ENCODE measurements at regions not wholly inside any gene's neighbourhood (a gene's known extent, or its start where the extent isn't known, plus 50 kb on each side); places are given as distances from the start of the nearest gene placed in this dataset.

DNA sequence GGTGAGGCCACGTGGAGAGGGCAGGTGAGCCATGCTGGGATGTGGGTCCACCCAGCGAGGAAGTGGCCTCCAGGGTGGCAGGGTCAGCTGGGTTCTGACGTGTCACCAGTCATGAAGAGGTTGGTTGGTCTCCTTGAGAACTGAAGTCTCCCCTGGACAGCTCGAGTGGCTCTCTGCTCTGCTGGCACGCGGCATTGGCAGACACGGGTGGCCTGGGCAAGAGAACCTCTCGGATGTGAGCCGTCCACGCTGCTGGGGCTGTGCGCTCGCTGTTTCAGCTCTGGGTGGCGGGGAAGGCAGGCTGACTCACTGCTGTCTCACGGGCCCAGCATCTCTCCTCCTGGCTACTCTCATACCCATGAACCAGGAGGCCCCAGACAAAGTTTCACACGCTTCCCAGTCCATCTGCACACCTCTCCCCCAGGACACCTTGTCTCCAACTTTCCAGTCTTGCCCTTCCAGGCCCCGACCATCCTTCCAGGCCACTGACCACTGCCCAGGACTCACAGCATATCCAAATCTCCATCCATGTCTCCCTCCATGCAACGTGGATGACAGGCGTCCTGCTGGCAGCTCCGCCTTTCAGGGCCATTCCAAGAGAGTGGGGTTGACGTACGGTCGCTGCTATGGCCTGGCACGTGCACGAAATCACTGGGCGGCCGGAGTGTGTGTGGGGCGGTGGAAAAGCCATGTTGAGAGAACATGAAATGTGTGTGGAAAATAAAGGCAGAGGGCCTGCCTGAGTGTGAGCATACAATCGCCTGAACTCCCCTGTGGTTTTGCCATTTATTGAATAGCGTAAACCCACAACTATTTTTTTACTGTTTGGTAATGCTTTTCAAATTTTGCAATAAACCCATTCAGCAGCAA is 145.0 kb upstream of the COL5A1 start:
- Mint-ChIP-seq H3K27me3 (peaks cover 17% of the 10 kb centered on the region), H3K36me3 (no peaks in the 10 kb centered on the region)

DNA sequence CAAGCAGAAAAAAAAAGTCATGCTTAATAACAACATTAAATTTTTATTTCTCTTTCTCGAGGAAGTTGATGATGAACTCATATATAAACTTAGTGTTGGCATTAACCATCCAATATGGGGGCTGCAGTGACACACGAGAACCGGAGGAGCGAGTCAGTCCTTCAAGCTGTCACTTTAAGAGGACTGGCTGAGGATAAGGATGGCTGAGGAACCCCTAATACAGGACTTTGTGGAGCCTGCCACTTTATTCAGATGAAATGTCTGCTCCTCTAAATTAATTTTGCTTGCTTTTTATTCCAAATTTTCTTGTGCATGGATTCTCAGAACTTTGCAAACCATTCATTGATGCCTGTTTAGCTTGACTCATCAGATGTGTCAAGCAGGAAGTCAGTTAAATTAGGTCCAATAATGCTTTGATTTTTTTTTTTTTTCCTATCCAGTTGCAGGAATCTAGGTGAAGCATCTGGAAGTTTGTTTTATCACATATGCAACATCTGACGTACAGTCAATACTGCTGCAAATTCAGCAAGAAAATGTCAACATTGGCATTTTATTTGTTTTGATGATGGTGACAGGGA is 144.2 kb upstream of the COL5A1 start:
- Mint-ChIP-seq H3K9me3 (no peaks in the 10 kb centered on the region), H3K27me3 (peaks cover 20% of the 10 kb centered on the region), H3K36me3 (no peaks in the 10 kb centered on the region), H3K27ac (no peak overlapping the region), H3K4me3 (no peak overlapping the region), H3K4me1 (peaks cover 0 to 1% (median 0%) of the 10 kb centered on the region in 3 donors)

More for the DNA sequence above, 145.0 kb upstream of the COL5A1 start:
- H3K4me1 Mint-ChIP-seq = peaks cover 0 to 1% (median 0%) of the 10 kb centered on the region in 3 donors
- peak overlapping the region in 1 of 3 donors; percentile 46 for H3K27ac Mint-ChIP-seq
- H3K4me3 Mint-ChIP-seq = no peak overlapping the region
- no peaks in the 10 kb centered on the region for H3K9me3 Mint-ChIP-seq

DNA sequence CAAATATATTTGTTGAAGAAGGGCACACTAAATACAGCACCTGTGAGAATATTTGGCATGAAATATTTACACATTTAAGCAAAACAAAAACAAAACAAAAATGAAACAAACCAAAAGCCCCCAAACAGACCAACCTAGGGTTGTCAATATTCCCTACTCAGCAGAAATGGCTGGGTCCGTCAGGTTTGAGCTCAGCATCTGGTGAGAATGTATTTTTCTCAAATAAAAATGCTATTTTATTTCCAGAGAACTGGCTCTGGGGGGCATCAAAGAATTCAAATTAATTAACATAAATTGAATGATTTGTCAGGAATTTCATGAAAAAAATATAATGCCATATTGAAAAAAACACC is 142.8 kb upstream of the COL5A1 start:
- H3K36me3 Mint-ChIP-seq = no peaks in the 10 kb centered on the region
- no peak overlapping the region for H3K4me3 Mint-ChIP-seq
- peaks cover 0 to 1% (median 0%) of the 10 kb centered on the region in 3 donors for H3K4me1 Mint-ChIP-seq
- no peaks in the 10 kb centered on the region for H3K9me3 Mint-ChIP-seq
- peaks cover 12% of the 10 kb centered on the region for H3K27me3 Mint-ChIP-seq
- H3K27ac Mint-ChIP-seq = no peak overlapping the region

DNA sequence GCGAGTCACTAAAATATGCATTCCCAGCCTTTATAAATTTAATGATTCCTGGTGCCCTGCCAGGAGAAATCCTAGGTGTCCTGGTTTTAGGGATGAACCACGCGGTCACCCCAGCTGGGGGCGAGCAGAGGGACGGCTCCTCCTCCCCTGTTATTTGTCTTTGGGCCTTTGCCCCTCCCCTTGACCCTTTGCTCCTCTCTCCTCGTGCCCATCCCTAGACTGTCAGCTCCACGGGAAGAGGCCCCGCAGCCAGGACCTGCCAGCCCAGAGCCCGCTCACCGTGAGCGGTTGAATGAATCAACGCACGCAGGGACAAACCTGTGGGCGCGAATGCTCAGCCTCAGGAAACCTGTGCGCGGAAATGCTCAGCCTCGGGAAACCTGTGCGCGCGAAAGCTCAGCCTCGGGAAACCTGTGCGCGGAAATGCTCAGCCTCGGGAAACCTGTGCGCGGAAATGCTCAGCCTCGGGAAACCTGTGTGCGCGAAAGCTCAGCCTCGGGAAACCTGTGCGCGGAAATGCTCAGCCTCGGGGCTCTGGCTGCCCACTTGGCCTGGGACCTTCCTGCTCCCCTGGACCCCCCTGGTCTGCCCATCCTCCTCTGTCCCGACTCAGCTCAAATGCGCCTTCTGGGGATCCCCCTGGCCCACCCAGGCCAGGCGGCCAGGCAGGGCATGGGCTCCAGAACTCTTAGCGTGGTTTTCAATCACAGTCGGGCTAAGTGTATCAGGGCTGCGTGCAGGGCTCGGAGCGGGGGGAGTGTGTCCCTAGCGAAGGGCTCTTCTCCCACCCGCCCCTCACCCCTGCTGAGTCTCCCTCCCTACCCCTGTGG is 140.5 kb upstream of the COL5A1 start:
- Mint-ChIP-seq H3K9me3 (no peaks in the 10 kb centered on the region), H3K27ac (no peak overlapping the region), H3K4me1 (peaks cover 0 to 1% (median 0%) of the 10 kb centered on the region in 3 donors), H3K27me3 (peaks cover 13% of the 10 kb centered on the region), H3K36me3 (no peaks in the 10 kb centered on the region), H3K4me3 (no peak overlapping the region)

DNA sequence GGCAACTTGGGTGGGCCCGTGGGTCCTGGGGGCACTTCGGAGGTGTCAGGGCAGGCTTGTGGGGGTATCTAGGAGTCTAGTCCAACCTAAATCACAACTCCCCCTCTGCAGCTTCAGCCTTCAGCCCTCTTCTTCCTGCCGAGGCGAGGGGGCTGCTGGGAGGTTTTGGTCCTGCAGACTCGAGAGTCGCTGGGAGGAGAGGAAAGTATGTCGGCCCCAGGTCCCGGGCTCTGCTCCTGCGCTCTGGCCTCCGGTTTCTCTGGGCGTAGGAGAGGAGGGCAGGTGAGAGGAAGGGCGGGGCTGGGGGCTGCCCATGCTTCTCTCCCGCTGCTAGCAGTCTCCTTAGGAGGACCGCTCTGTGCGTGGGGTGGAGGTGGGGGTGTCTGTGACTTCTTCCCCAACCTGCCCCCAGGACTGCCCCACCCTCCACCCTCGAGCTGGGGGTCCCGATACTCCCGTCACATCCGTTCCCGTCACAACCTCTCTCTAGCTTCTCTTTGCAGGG is 139.8 kb upstream of the COL5A1 start:
- H3K4me1 Mint-ChIP-seq = peaks cover 0 to 1% (median 0%) of the 10 kb centered on the region in 3 donors
- H3K27me3 Mint-ChIP-seq = peaks cover 12% of the 10 kb centered on the region
- no peak overlapping the region for H3K27ac Mint-ChIP-seq
- no peaks in the 10 kb centered on the region for H3K9me3 Mint-ChIP-seq
- H3K4me3 Mint-ChIP-seq = no peak overlapping the region
- no peaks in the 10 kb centered on the region for H3K36me3 Mint-ChIP-seq

DNA sequence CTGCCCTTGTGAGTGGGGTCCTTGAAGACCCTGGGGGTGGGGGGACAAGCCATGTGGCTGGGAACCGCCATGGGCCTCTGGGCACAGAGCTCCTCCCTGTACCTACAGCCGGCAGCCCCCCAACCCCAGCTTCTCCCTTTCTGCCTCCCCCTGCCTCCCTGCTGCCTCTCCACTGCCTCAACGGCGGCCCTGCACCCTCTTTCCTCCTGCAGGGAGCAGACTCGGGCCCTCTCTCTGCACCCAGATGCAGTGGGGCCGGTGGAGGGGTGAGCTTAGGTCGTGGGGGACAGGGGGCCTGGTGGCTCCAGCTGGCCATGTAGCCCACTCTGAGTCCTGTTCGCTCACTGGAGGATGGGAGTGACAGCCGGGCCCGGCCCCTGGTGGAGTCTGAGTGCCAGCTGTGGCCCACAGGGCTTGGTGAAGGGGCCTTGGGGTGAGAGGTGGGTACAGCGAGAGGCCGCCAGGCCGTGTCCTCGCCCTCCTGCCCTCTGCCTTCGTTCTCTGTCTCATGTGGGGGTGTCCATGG is 139.3 kb upstream of the COL5A1 start:
- Mint-ChIP-seq H3K27ac (no peak overlapping the region), H3K27me3 (peaks cover 12% of the 10 kb centered on the region), H3K4me3 (no peak overlapping the region), H3K9me3 (no peaks in the 10 kb centered on the region), H3K36me3 (no peaks in the 10 kb centered on the region), H3K4me1 (peaks cover 0 to 1% (median 0%) of the 10 kb centered on the region in 3 donors)

DNA sequence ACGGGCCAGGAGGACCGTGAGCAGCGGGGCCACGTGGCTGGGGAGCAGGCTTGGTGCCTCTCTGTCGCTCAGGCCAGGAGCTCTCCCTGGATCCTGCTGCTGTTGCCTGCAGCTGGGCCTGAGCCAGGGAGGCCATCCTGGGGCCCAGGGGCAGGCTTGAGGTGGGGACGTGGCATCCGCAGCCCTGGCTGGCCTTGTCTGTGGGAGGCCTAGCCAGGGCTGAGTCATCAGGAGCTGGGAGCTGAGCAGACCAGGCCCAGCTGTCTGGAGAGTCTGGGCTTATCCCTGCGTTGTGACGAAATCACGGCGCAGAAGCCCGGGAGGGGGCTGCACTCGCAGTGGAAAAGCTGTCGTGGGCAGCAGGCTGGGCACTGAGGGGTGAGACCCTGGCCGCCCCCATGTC is 138.8 kb upstream of the COL5A1 start:
- Mint-ChIP-seq H3K27ac (no peak overlapping the region), H3K4me1 (peaks cover 0 to 1% (median 0%) of the 10 kb centered on the region in 3 donors), H3K27me3 (peaks cover 12% of the 10 kb centered on the region), H3K9me3 (no peaks in the 10 kb centered on the region), H3K4me3 (no peak overlapping the region), H3K36me3 (no peaks in the 10 kb centered on the region)

DNA sequence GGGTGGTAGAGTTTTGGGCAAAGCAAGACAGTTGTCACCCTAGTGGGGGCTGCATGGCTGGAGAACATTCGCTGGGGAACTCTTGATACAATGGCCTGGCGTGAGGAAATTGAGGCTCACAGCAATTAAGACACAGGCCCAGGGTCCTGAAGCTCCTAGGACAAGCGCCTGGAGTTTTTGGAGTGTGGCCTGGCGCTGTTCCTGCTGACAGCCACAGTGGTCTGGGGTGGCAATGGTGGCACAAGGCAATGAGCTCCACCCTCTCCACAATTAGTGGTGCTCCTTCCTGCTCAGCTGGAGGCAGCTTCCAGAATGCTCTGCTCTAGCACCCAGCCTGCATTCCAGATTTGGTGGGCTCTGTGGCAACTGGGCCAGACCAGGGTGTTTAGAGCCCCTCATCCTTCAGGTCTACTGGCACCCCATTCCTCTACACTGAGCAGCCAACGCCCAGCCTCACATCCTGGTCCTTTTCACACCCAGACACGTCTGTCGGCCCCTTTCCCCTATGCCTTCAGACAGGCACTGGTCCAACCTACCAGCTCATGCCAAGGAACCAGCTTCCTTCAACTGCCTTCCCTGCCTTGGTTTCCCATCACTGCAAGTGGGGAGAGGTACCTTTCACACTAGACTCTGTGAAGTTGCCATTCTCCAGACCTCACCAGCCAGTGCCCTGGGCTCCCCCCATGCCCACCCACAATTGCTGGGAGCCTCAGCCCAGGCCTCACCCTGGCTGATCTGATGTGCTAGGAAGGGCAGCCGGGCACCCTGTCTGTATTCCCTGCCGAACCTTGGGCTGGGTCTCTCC is 138.1 kb upstream of the COL5A1 start:
- Mint-ChIP-seq H3K27me3 (peaks cover 13% of the 10 kb centered on the region), H3K27ac (no peak overlapping the region), H3K4me1 (peaks cover 0 to 1% (median 0%) of the 10 kb centered on the region in 3 donors), H3K36me3 (no peaks in the 10 kb centered on the region), H3K4me3 (no peak overlapping the region), H3K9me3 (no peaks in the 10 kb centered on the region)

DNA sequence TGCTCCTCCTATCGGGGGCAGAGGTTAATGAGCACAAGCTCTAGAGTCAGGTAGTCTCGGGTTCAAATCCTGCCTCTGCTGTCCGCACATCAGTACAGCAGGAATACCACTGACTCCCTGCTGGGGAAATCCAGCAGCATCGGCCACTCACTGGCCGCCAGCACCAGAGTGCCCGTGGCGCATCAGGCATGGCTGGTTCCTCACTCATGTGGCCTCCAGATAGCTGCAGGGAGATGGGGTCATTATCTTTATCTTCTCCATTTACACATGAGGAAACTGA is 137.6 kb upstream of the COL5A1 start:
- Mint-ChIP-seq H3K9me3 (no peaks in the 10 kb centered on the region), H3K27me3 (peaks cover 13% of the 10 kb centered on the region), H3K36me3 (no peaks in the 10 kb centered on the region), H3K27ac (no peak overlapping the region), H3K4me1 (peaks cover 0 to 1% (median 0%) of the 10 kb centered on the region in 3 donors), H3K4me3 (no peak overlapping the region)

DNA sequence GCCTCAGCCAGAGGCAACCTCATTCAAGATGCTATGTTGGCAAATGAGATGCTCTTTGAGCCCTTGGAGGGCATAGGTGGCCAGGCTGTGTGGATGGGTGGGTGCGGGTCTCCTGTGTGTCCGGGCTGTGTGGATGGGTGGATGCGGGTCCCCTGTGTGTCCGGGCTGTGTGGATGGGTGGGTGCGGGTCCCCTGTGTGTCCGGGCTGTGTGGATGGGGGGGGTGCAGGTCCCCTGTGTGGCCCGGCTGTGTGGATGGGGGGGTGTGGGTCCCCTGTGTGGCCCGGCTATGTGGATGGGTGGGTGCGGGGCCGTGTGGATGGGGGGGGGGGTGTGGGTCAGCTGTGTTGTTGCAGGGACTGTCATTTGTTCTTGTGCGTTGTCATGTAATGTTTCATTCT is 136.6 kb upstream of the COL5A1 start:
- H3K36me3 Mint-ChIP-seq = no peaks in the 10 kb centered on the region
- H3K4me1 Mint-ChIP-seq = no peaks in the 10 kb centered on the region
- no peak overlapping the region for H3K4me3 Mint-ChIP-seq
- H3K27ac Mint-ChIP-seq = no peak overlapping the region
- H3K9me3 Mint-ChIP-seq = no peaks in the 10 kb centered on the region
- H3K27me3 Mint-ChIP-seq = peaks cover 11% of the 10 kb centered on the region

DNA sequence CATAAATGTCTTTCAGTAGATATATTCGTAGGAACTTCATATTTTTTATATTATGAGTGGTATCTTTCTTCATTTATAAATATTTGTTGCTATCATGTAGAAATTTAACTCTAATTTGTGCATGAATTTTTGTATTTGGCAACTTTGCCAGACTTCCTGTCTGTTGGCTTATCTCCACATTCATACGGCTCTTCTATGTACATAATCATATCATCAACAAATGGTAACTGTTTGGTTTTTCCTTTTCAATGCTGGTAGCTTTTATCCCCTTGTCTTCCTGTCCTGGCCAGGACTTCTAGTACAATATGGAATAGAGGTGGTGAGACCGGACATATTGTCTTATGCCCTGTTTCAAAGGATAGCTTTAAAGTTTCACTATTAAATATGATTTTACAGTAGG is 132.3 kb upstream of the COL5A1 start:
- no peaks in the 10 kb centered on the region for H3K4me1 Mint-ChIP-seq
- H3K9me3 Mint-ChIP-seq = peaks cover 0 to 2% (median 0%) of the 10 kb centered on the region in 3 donors
- no peak overlapping the region for H3K27ac Mint-ChIP-seq
- H3K36me3 Mint-ChIP-seq = no peaks in the 10 kb centered on the region
- no peak overlapping the region for H3K4me3 Mint-ChIP-seq
- H3K27me3 Mint-ChIP-seq = peaks cover 7% of the 10 kb centered on the region

DNA sequence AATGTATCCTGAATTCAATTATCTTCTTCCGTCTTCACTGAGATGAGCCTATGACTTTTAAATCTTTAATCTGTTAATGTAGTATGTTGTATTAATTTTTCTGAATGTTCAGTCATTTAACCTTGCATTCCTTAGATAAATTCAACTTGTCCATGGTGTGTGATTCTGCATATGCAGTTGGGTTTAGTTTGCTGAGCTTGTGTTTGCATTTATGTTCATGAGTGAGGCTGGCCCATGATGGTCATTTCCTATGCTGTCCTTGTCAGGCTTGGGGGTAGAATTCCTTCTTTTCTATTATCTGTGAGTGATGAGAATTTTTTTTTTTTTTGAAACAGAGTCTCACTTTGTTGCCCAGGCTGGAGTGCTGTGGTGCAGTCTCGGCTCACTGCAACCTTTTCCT is 131.8 kb upstream of the COL5A1 start:
- Mint-ChIP-seq H3K27ac (no peak overlapping the region), H3K27me3 (peaks cover 8% of the 10 kb centered on the region), H3K36me3 (no peaks in the 10 kb centered on the region), H3K9me3 (peaks cover 0 to 2% (median 0%) of the 10 kb centered on the region in 3 donors), H3K4me1 (no peaks in the 10 kb centered on the region), H3K4me3 (no peak overlapping the region)

DNA sequence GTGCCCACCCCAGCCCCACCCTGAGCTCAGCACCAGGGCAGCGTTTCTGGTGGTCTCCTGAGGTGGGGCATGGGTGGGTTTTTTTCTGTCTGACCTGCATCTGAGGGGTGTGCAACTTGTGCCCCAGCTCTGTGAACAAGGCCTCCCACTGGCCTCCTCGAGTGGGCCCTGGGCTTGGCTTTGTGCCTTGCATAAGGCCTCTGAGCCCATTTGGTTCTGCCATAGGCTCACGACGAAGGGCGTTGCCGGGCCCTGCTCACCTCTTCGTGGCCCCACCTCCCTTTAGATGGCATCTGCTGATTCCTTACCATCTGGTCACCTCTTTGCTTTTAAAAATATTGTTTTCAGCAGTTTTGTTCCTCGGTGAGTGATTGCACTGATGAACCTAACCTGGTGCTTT is 127.1 kb upstream of the COL5A1 start:
- H3K27ac Mint-ChIP-seq = no peak overlapping the region
- H3K4me3 Mint-ChIP-seq = no peak overlapping the region
- H3K27me3 Mint-ChIP-seq = peaks cover 8% of the 10 kb centered on the region
- peaks cover 3% of the 10 kb centered on the region for H3K36me3 Mint-ChIP-seq
- H3K9me3 Mint-ChIP-seq = peaks cover 0 to 2% (median 0%) of the 10 kb centered on the region in 3 donors
- no peaks in the 10 kb centered on the region for H3K4me1 Mint-ChIP-seq

DNA sequence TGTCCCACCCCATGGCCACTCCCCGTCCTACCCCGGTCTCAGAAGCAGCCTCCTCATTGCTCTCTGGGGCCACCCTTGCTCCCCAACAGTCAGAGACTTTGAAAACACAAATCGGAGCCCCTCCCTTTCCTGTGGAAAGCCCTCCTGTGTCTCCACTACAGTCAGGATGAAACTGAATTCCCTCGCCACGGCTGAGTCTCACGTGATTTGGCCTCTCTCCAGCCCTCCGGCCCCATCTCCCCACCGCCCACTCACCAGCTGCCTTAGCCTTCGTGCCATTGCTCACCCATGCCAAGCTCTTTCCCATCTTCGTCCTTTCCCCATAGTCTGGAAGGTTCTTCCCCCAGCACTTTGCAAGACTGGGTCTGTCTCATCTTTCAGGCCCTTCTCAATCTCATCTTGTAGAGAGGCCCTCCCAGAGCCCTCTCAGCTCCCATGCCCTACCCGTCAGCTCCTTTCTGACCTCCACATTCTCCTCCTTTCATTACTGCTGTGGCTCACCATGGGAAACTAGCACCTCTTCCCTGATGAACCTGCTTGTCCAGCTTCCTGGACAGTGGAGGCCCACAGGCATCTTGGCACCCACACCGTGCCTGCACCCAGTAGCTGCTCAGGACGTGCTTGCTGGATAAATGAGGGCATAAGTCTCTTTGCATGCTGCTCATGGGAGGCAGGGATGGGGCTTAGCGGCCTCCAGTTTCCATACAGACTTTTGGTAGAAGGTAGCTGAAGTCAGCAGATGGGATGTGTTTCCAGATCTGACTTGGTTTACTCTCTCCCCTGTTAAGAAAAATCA is 126.4 kb upstream of the COL5A1 start:
- Mint-ChIP-seq H3K27me3 (peaks cover 8% of the 10 kb centered on the region), H3K4me1 (no peaks in the 10 kb centered on the region), H3K4me3 (no peak overlapping the region), H3K9me3 (peaks cover 0 to 2% (median 0%) of the 10 kb centered on the region in 3 donors), H3K36me3 (peaks cover 3% of the 10 kb centered on the region), H3K27ac (no peak overlapping the region)
